H1 (cell line): ENCODE measurements at regions not wholly inside any gene's neighbourhood (a gene's known extent, or its start where the extent isn't known, plus 50 kb on each side); places are given as distances from the start of the nearest gene placed in this dataset.

Experiments
- CTCF ChIA-PET: fragments of 300-600 bp; sonication (Branson Sonifier 250); formaldehyde crosslinking; loops from one replicate; lab custom pipeline; 2021; ENCODE audit not compliant: partially characterized antibody; lab: Charles Lee
- POLR2A ChIA-PET: fragments of 300-600 bp; sonication (Branson Sonifier 250); formaldehyde crosslinking; loops from one replicate; lab custom pipeline; 2021; ENCODE audit warnings: inconsistent platforms; ENCODE audit not compliant: partially characterized antibody; lab: Charles Lee
- DNase-seq, 2 experiments: peaks; one replicate each; pipeline versions ENCODE4 v3.0.0 to v3.0.0-alpha.2; 2010 to 2022; ENCODE audit warnings: low spot score in 2 of 2, low read depth in 1 of 2, mixed read lengths in 1 of 2
- FAIRE-seq: peaks from 2 replicates; lab custom pipeline; 2011; peaks lifted over from hg19 to GRCh38; lab: Jason Lieb, UNC
- H2AFZ ChIP-seq: 2 replicates; pipeline ENCODE4 v1.8.1; 2012; ENCODE audit warnings: low read length, inconsistent platforms
- H2AK5ac ChIP-seq: 2 replicates; pipeline ENCODE4 v1.6.1; 2013; ENCODE audit warnings: low read depth, low read length
- H2BK120ac ChIP-seq: replicated peaks from 2 replicates; pipeline ENCODE3; 2013; ENCODE audit warnings: low read depth, low read length, inconsistent platforms
- H2BK12ac ChIP-seq: 2 replicates; pipeline ENCODE4 v1.6.1; 2013; ENCODE audit warnings: low read depth, low read length
- H2BK15ac ChIP-seq: 2 replicates; pipeline ENCODE4 v1.6.1; 2013; ENCODE audit warnings: low read length
- H2BK20ac ChIP-seq: 2 replicates; pipeline ENCODE4 v1.6.1; 2013; ENCODE audit warnings: low read length
- H2BK5ac ChIP-seq: 2 replicates; pipeline ENCODE4 v1.6.1; 2013; ENCODE audit warnings: low read depth, low read length
- H3K14ac ChIP-seq: 2 replicates; pipeline ENCODE4 v1.6.1; 2013; ENCODE audit warnings: inconsistent platforms; ENCODE audit not compliant: insufficient read length
- H3K18ac ChIP-seq: 2 replicates; pipeline ENCODE4 v1.6.1; 2013; ENCODE audit warnings: low read length; ENCODE audit errors: extremely low read depth
- H3K23ac ChIP-seq: 2 replicates; pipeline ENCODE4 v1.6.1; 2013; ENCODE audit warnings: inconsistent platforms; ENCODE audit not compliant: insufficient read length
- H3K23me2 ChIP-seq: 2 replicates; pipeline ENCODE4 v1.6.1; 2013; ENCODE audit warnings: low read depth, low read length
- H3K27ac ChIP-seq: 2 replicates; pipeline ENCODE4 v1.6.1; 2011; ENCODE audit warnings: low read depth, low read length, inconsistent platforms
- H3K27me3 ChIP-seq, 4 experiments: replicated peaks in 1 of 4; 1 replicate in 1 of 4; 2 replicates in 3 of 4; pipeline versions ENCODE4 v1.6.1 to v1.8.1; 2011 to 2013; ENCODE audit warnings: low read length in 3 of 4, mild to moderate bottlenecking in 3 of 4, inconsistent platforms in 2 of 4, mixed read lengths in 2 of 4, moderate library complexity in 1 of 4; ENCODE audit not compliant: control insufficient read depth in 3 of 4, insufficient read depth in 3 of 4; ENCODE audit errors: extremely low read depth in 1 of 4
- H3K36me3 ChIP-seq, 4 experiments: 2 replicates each; pipeline versions ENCODE4 v1.6.1 to v1.8.1; 2011 to 2013; ENCODE audit warnings: mild to moderate bottlenecking in 4 of 4, low read length in 3 of 4, moderate library complexity in 2 of 4, control low read depth in 1 of 4, inconsistent platforms in 1 of 4; ENCODE audit not compliant: insufficient read depth in 4 of 4, control insufficient read depth in 2 of 4
- H3K4ac ChIP-seq: replicated peaks from 2 replicates; pipeline ENCODE3; 2013; ENCODE audit warnings: low read length, low read depth, mixed read lengths, inconsistent platforms; ENCODE audit not compliant: insufficient read length
- H3K4me1 ChIP-seq, 4 experiments: replicated peaks in 1 of 4; 1 replicate in 1 of 4; 2 replicates in 3 of 4; pipeline versions ENCODE4 v1.6.1 to v1.8.1; 2011 to 2013; ENCODE audit warnings: low read length in 3 of 4, inconsistent platforms in 2 of 4, mixed read lengths in 1 of 4; ENCODE audit not compliant: insufficient read depth in 4 of 4, control insufficient read depth in 3 of 4
- H3K4me2 ChIP-seq, 2 experiments: 2 replicates each; pipeline versions ENCODE4 v1.6.1 to v1.8.1; 2011 to 2013; ENCODE audit warnings: low read depth in 2 of 2, low read length in 2 of 2, control low read depth in 1 of 2, inconsistent platforms in 1 of 2, mild to moderate bottlenecking in 1 of 2; ENCODE audit not compliant: insufficient read depth in 1 of 2
- H3K4me3 ChIP-seq, 4 experiments: fragments of 200-600, 300-600 bp in 1 of 4; sonication (generic), shearing (Covaris generic), sonication (Bioruptor Twin) in 1 of 4; 2 replicates each; pipeline versions ENCODE4 v1.5.1 to v1.8.1; 2011 to 2016; ENCODE audit warnings: low read length in 4 of 4, low read depth in 3 of 4, control low read depth in 2 of 4, inconsistent platforms in 2 of 4, mild to moderate bottlenecking in 2 of 4, mixed read lengths in 1 of 4, moderate library complexity in 1 of 4; ENCODE audit not compliant: insufficient read depth in 2 of 4; ENCODE audit errors: extremely low read depth in 1 of 4
- H3K56ac ChIP-seq: replicated peaks from 2 replicates; pipeline ENCODE3; 2013; ENCODE audit warnings: low read depth, mild to moderate bottlenecking, mixed read lengths, low read length, inconsistent platforms; ENCODE audit not compliant: insufficient read length
- H3K79me1 ChIP-seq: 2 replicates; pipeline ENCODE4 v1.6.1; 2013; ENCODE audit warnings: low read depth, low read length, control low read depth
- H3K79me2 ChIP-seq, 2 experiments: 2 replicates each; pipeline versions ENCODE4 v1.6.1 to v1.8.1; 2012 to 2013; ENCODE audit warnings: low read length in 2 of 2, mild to moderate bottlenecking in 2 of 2, inconsistent platforms in 1 of 2; ENCODE audit not compliant: insufficient read depth in 2 of 2, control insufficient read depth in 1 of 2
- H3K9ac ChIP-seq, 4 experiments: replicated peaks in 1 of 4; 1 replicate in 1 of 4; 2 replicates in 3 of 4; pipeline versions ENCODE4 v1.6.1 to v1.8.1; 2011 to 2013; ENCODE audit warnings: low read depth in 3 of 4, low read length in 3 of 4, control low read depth in 2 of 4, mild to moderate bottlenecking in 2 of 4, moderate library complexity in 2 of 4, inconsistent platforms in 1 of 4; ENCODE audit errors: extremely low read depth in 1 of 4
- H3K9me3 ChIP-seq, 2 experiments: 2 replicates each; pipeline versions ENCODE4 v1.6.1 to v1.8.1; 2012 to 2013; ENCODE audit warnings: mild to moderate bottlenecking in 2 of 2, moderate library complexity in 2 of 2, control low read depth in 1 of 2, inconsistent platforms in 1 of 2, low read depth in 1 of 2, low read length in 1 of 2, mixed read lengths in 1 of 2; ENCODE audit not compliant: insufficient read depth in 2 of 2
- H4K20me1 ChIP-seq, 2 experiments: replicated peaks in 1 of 2; 2 replicates each; pipeline versions ENCODE3 to v1.8.1; 2011 to 2013; ENCODE audit warnings: inconsistent platforms in 2 of 2, low read length in 2 of 2, mild to moderate bottlenecking in 1 of 2; ENCODE audit not compliant: insufficient read depth in 2 of 2, control insufficient read depth in 1 of 2
- H4K5ac ChIP-seq: 2 replicates; pipeline ENCODE4 v1.6.1; 2013; ENCODE audit warnings: low read length, low read depth, mixed read lengths, inconsistent platforms; ENCODE audit not compliant: insufficient read length
- H4K8ac ChIP-seq: 2 replicates; pipeline ENCODE4 v1.8.0; 2013; ENCODE audit warnings: mild to moderate bottlenecking, moderate library complexity, low read length, inconsistent platforms; ENCODE audit not compliant: insufficient read depth; ENCODE audit errors: extremely low read depth
- H4K91ac ChIP-seq: replicated peaks from 2 replicates; pipeline ENCODE3; 2013; ENCODE audit warnings: low read length, mixed read lengths, inconsistent platforms; ENCODE audit not compliant: insufficient read length
- RBBP5 ChIP-seq: IDR thresholded peaks from 2 replicates; pipeline ENCODE4 v1.7.1; 2012; ENCODE audit warnings: low read depth, mild to moderate bottlenecking, inconsistent platforms, low read length, moderate library complexity, borderline replicate concordance
- SRF ChIP-seq: IDR thresholded peaks from 2 replicates; pipeline ENCODE4 v1.6.1; 2011; ENCODE audit warnings: mild to moderate bottlenecking, low read depth, low read length, moderate library complexity
- TBP ChIP-seq: IDR thresholded peaks from 2 replicates; pipeline ENCODE4 v1.6.1; 2011; ENCODE audit warnings: low read depth, low read length, improper control_type of control experiment
- WGBS, 2 experiments: shearing (Covaris generic) in 1 of 2; methylation state at CpG; one replicate each; pipeline versions ENCODE4 v1.1.6 to v1.1.7; 2013 to 2015; ENCODE audit warnings: low lambda C conversion rate in 2 of 2, mixed read lengths in 2 of 2, inconsistent platforms in 1 of 2, low coverage in 1 of 2, missing lambda C conversion rate in 1 of 2; ENCODE audit not compliant: insufficient replicate concordance in 2 of 2, insufficient coverage in 1 of 2, insufficient read length in 1 of 2; ENCODE audit errors: extremely low coverage in 1 of 2, missing lambda C conversion rate in 1 of 2; 5-methylcytosine and 5-hydroxymethylcytosine counted together

- no peak overlapping the region for H3K4me3 ChIP-seq
- no peak overlapping the region for H2BK15ac ChIP-seq
- no peak overlapping the region for H3K9ac ChIP-seq
Measured at GRCh38 chrY:13878506-13878905, 107.8 kb downstream of the VCY start.

More at GRCh38 chrY:13878506-13878905, 107.8 kb downstream of the VCY start:
- POLR2A ChIA-PET, result interaction anchor here (1.0 kb wide), 1 partner anchor 40 kb away, joined by 3 read pairs; no protein-coding TSS in a partner anchor
- H3K79me2 ChIP-seq, result no peaks in the 10 kb centered on the region
- no peaks in the 10 kb centered on the region for H3K4me1 ChIP-seq
- H4K91ac ChIP-seq, result no peak overlapping the region
- peaks cover 0 to 9% (median 3%) of the 10 kb centered on the region in 4 experiments; a peak in 2 of 8 replicates for H3K36me3 ChIP-seq
- no peak overlapping the region for H3K4me2 ChIP-seq
- no peak overlapping the region for H3K14ac ChIP-seq
- no peak overlapping the region for H3K56ac ChIP-seq
- no peak overlapping the region for H2AK5ac ChIP-seq
- H2BK5ac ChIP-seq, result no peak overlapping the region
- H2AFZ ChIP-seq, result no peak overlapping the region
- FAIRE-seq, result no peak
- H4K8ac ChIP-seq, result no peak overlapping the region
- no peak overlapping the region for H3K4ac ChIP-seq
- H4K20me1 ChIP-seq, result no peaks in the 10 kb centered on the region
- no peak overlapping the region for H4K5ac ChIP-seq
- no peak for DNase-seq
- H2BK12ac ChIP-seq, result no peak overlapping the region
- H3K27ac ChIP-seq, result no peak overlapping the region
- WGBS, 2 experiments, result 95% methylated on average over 2 of the region's 2 CpGs; no CpG with 5 or more reads in 1 of the 2 experiments
- H2BK120ac ChIP-seq, result no peak overlapping the region
- CTCF ChIA-PET, result no interaction called here
- H2BK20ac ChIP-seq, result no peak overlapping the region
- H3K18ac ChIP-seq, result no peak overlapping the region
- no peaks in the 10 kb centered on the region for H3K9me3 ChIP-seq
- no peaks in the 10 kb centered on the region for H3K23me2 ChIP-seq
- no peak overlapping the region for H3K23ac ChIP-seq
- H3K27me3 ChIP-seq, result no peaks in the 10 kb centered on the region
- TF ChIP-seq SRF, result no peak
- no peak for TF ChIP-seq RBBP5
- no peak for TF ChIP-seq TBP
- TF ChIP-seq, all 59 proteins: peak for 0
- no peaks in the 10 kb centered on the region for H3K79me1 ChIP-seq
